ENCODE measurements at regions not wholly inside any gene's neighbourhood (a gene's known extent, or its start where the extent isn't known, plus 50 kb on each side); places are given as distances from the start of the nearest gene placed in this dataset.

DNA sequence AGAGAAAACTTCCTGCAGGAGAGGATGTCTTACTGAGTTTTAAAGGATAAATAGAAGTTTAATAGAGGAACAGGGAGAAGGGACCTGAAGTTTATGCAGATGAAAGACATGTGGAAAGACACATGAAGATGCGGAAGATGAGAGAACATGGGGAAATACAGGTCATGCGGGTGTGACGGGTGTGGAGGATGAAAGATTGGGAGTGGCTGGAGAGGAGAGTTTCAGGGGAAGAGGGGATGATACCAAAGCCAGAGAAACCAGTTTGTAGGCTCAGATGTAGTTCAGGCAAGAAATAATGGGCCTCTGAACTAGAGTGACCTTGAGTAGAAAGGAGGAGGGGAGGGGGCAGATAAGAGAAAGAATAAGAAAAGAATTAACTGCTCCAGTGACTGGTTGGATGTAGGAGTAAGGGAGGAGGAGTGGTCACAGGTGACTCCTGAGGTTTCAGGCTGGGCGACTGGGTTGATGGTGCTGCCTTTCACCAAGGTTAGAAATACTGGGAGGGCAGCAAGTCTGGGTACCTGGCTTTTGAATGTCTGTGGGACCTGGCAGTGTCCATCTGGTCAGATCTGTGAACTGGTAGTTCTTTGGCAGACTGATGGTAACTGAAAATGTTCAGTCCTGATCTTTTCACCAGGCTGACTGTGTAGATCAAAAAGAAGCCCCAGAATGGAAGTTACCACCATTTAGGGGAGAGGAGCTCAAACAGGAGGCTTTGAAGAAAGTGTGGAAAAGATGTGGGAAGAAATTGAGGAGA lies 69.4 kb downstream of the TET3 start:
- no peak for ATAC-seq (ENCODE audit: poor library complexity)
- intact Hi-C loops (cut with DNase I): no loop called here

DNA sequence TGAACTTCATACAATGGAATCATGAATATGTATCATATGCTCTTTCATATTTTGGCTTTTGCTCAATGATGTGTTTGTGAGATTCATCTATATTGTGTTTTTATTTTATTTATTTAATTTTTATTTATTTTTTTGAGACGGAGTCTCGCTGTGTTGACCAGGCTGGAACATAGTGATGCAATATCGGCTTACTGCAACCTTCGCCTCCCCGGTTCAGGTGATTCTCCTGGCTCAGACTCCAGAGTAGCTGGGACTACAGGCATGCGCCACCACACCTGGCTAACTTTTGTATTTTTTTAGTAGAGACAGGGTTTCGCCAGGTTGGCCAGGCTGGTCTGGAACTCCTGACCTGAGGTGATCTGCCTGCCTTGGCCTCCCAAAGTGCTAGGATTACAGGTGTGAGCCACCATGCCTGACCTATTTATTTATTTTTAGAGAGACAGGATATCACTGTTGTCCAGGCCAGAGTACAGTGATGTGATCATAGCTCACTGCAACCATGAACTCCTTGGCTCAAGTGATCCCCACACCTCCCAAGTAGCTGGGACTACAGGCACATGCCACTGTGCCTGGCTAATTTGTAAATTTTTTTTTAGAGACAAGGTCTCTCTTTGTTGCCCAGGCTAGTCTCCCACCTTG lies 74.5 kb downstream of the TET3 start:
- intact Hi-C loops (cut with DNase I): no loop called here
- ATAC-seq (ENCODE audit: poor library complexity) (no peak), DNase-seq (no peak)

More for the DNA sequence above, 69.4 kb downstream of the TET3 start:
- no peak for DNase-seq

DNA sequence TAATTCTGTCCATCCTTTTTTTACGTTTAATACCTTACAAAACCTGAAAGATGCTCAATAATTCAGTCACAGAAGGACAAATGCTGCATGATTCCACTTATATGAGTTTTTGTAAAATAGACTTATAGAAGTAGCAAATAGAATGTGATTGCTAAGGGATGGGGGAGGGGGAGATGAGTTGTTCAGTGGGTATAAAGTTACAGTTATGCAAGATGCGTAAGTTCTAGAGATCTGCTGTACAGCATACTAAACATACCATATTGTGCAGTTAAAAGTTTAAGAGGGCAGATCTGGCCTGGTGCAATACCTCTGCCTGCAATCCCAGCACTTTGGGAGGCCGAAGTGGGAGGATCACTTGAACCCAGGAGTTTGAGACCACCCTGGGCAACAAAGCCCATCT lies 78.8 kb downstream of the TET3 start:
- DNase-seq: no peak
- intact Hi-C loops (cut with DNase I): no loop called here
- no peak for ATAC-seq (ENCODE audit: poor library complexity)

DNA sequence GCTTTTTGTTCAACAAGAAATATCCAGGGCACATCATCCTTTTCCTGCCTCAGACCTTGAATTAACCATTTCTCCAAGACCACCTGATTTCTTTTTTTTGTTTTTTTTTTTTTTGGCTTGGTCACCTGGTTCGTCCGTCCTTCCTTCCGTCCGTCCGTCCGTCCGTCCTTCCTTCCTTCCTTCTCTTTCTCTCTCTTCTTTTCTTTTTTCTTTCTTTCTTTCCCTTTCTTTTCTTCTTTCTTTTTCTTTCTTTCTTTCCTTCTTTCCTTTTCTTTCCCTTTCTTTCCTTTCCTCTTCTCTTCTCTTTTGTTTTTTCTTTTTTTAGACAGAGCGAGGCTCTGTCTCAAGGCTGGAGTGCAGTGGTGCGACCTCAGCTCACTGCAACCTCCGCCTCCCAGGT lies 80.7 kb downstream of the TET3 start:
- ATAC-seq (ENCODE audit: poor library complexity) (no peak), DNase-seq (no peak)
- intact Hi-C loops (cut with DNase I): no loop called here

DNA sequence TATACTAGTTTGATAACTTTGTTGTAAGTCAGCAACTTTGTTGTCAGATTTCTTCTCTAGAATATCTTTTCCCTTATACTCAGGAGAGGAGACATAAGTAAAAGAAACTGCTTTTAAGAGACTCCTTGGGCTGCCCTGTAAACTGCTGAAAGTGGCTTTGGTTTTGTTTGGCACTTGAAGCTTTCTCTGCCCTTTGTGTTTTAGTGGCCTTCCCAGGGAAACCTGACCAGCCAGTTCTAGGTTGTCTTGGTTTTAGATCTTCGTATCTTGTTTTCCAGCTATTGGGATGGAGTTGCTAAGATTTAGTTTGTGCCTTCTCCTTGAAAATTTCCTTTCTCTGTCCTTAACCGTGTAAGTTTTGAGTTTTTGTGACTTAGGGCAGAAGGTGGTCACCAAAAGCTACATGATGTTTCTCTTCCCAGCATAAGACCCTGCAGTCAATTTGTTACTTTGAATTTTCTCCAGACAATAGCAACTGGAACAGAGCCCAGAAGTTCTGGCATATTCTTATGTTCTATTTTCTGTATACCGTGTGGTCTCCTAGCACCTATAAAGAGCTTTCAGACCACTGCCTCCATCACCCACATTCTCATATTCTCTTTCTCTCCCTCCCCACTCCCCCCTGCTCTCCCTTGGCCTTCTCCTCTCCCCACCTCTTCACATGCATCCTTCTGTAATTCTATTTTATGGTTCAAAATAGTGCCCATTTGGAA lies 81.1 kb downstream of the BOLA3 start:
- intact Hi-C loops (cut with DNase I): no loop called here
- peak; percentile 41 for ATAC-seq (ENCODE audit: poor library complexity)

DNA sequence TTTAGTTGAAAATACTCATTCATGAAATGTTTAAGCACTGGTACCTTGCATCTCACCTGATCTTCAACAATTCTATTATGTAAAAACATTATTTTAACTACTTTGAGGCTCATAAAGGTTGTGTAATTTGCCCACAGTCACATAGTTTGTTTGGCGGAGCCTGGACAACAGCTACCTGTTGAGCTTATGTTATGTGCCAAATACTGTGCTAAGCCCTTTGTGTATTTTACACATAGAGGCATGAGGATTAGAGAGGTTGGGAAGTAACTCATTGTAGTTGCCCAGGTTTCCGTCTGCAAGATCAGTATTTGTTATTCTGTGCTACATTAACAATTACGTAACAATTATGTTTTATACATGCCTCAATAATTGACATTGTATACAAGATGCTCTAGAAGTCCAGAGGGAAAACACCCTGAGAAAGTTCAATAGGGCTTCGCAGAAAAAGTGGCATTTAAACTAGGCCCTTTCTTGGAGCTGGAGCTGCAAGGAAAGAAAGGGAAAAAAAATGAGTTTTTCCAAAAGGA lies 80.4 kb downstream of the BOLA3 start:
- intact Hi-C loops (cut with DNase I): no loop called here
- no peak for ATAC-seq (ENCODE audit: poor library complexity)
- DNase-seq: no peak

More for the DNA sequence above, 81.1 kb downstream of the BOLA3 start:
- DNase-seq: no peak

DNA sequence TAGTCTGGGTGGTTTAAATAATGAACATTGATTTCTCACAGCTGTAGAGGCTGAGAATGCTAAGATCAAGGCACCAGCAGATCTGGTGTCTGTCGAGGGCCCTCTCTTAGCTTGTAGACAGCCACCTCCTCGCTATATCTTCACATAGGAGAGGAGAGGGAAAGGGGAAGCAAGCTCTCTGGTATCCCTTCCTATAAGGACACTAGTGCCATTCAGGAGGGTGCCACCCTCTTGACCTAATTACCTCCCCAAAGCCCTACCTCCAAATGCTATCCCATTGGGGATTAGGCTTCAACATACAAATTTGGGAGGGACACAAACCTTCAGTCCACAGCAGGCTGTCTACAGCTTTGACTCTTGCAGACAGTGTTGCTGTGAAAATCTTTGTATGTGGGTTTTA lies 76.7 kb downstream of the BOLA3 start:
- intact Hi-C loops (cut with DNase I): no loop called here
- ATAC-seq (ENCODE audit: poor library complexity) (no peak), DNase-seq (no peak)

DNA sequence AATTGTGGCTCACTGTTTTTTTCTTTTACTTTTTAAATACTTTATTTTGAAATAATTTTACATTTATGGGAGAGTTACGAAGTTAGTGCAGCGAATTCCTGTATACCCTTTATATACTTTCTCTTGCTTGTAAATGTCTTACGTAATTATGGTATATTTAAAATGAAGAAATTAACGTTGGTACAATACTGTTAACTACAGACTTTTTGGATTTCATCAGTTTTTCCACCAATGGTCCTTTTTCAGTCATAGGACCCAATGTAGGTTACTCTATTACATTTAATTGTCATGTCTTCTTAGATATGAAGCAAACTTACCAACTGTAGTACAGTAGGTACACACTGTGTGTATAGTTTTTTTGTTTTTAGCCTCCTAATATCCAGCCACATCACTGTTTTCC lies 76.3 kb downstream of the BOLA3 start:
- no peak for DNase-seq
- intact Hi-C loops (cut with DNase I): no loop called here
- ATAC-seq (ENCODE audit: poor library complexity): no peak

DNA sequence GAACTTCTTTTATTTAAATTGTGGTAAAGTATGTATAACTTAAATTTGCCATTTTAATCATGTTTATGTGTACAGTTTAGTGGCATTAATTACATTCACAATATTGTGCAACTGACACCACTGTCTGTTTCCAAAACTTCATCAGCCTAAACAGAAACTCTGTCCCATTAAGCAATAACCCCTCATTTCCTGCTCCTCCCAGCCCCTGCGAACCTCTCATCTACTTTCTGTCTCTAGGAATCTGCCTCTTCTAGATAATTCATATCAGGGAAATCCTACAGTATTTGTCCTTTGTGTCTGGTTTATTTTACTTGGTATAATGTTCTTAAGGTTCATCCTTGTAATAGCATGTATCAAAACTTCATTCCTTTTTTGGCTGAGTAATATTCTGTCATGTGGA lies 75.1 kb downstream of the BOLA3 start:
- ATAC-seq (ENCODE audit: poor library complexity): no peak
- intact Hi-C loops (cut with DNase I): no loop called here

DNA sequence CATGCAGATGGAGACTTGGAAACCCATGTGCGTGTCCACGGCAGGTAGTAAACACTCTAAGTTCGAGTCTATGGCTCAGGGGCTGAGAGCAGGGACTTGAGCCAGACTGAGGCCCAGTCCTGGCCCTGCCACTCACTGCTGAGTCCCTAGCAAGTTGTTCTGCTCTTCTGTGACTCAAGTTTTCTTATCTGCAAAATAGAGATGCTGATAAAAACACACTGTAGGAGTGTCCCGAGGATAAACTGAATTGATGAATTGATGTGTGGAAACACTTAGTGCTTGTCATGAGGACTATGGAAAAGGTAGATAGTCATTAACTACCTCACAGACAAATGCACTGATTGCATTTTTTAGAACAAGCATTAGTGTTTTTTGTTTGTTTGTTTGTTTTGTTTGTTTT lies 73.2 kb downstream of the BOLA3 start:
- intact Hi-C loops (cut with DNase I): no loop called here
- DNase-seq: no peak
- ATAC-seq (ENCODE audit: poor library complexity): no peak

More for the DNA sequence above, 75.1 kb downstream of the BOLA3 start:
- no peak for DNase-seq

DNA sequence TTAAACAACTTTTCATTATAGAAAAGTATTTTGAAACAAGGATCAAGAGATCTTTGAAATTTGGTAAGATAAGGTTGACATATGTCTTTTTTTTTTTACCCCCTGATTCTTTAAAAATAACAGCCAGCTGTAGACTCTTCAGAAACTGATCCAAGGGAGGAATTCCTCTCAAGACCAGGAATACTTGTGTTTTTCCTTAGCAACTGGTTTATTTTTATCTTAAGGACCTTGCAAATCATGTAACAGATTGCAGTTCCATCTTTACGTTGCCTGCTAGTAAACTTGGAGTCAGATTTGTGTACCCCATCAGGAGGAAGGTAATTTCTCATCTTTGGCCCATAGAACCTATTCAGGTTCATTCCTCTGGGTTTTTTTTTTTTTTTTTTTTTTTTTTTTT lies 71.6 kb downstream of the BOLA3 start:
- DNase-seq: no peak
- no peak for ATAC-seq (ENCODE audit: poor library complexity)
- intact Hi-C loops (cut with DNase I): no loop called here

DNA sequence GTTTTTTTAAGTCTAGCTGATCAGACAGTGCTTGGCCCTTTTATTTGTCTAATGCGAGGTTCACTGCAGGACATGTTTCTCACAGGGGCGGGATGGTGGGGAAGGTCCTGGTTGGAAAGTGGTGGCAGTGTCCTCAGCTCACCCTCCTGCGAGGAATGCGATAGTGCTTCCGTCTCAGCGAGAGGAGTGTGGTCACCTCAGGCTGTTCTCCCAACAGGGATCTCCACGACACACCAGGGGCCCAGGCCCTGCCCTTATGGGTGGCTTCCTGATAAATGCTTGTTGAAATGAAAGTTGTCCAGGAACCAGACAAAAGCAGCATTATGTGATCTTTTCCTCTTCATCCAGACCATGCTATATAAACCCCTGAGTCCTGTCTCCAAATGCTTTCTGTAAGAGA lies 70.1 kb downstream of the BOLA3 start:
- peak; percentile 78 for ATAC-seq (ENCODE audit: poor library complexity)
- DNase-seq: peak; percentile 41
- intact Hi-C loops (cut with DNase I): no loop called here

DNA sequence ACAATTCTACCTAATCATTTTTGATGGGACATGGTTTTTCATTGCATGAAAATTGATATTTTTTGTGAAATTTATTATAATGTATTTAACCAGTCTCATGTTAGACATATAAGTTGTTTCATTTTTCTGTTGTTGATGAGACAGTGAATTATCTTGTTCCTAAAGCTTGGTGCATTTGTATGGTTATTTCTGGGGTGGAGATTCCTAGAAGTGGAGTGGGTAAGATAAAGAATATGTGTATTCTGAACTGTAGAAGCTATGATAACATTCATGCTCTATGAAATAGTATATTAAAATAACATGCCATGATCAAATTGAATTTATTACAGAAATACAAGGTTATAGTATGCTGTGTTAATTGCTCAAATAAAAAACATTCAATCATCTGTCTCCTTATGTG lies 69.2 kb downstream of the BOLA3 start:
- DNase-seq (no peak), ATAC-seq (ENCODE audit: poor library complexity) (no peak)
- intact Hi-C loops (cut with DNase I): no loop called here

DNA sequence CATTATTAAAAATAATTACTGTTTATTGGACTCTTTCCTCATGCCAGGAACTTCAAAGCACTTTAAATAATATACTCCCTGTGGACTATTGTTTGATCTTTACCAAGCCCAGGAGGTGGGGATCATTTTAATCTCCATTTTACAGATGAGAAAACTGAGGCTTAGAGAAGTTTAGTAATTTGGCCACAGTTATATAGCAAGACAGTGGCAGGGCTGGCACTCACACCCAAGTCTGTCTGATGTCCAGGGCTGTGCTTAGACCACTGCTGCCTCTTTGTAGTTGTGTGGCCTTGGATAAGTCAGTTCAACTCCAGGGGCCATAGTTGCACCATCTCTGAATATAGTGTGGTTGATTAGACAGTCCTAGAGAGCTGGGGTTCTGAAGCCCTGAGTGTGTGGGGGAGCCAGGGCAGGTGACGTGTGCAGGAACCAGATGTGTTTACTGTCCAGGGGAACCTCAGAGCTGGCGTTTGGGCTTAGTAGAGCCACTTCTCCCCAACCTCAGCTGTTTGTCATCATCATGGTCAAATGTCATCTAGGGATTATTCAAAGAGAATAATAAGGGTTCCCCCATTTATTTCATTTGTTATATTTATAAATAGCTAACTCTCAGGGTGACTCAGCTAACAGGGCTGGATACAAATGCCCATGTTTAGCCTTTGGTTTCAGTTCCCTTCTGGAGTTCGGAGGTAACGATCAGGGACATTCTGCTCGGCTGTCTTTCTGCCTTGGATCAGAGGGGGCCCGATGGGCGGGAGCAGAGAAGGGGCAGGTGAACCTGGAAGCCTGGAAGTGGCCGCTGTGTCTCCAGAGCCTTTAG lies 68.0 kb downstream of the BOLA3 start:
- DNase-seq (no peak), ATAC-seq (ENCODE audit: poor library complexity) (no peak)
- intact Hi-C loops (cut with DNase I): no loop called here

DNA sequence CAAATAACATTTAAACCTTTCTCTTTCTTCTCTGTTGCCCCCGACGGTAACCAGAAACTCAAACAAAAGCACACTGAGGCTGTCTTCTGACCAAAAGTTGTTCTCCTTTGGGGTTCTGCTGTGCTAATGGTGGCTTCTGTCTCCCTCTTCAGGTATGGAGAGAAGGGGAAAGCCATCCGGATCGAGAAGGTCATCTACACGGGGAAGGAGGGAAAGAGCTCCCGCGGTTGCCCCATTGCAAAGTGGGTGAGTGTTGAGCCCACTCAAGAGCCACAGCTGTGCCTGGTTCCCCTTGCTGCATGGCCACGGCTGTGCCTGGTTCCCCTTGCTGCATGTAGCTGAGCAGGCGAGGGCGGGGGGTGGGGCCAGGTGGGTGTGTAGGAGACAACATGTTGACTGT lies 67.4 kb downstream of the BOLA3 start:
- no peak for DNase-seq
- intact Hi-C loops (cut with DNase I): no loop called here
- no peak for ATAC-seq (ENCODE audit: poor library complexity)

DNA sequence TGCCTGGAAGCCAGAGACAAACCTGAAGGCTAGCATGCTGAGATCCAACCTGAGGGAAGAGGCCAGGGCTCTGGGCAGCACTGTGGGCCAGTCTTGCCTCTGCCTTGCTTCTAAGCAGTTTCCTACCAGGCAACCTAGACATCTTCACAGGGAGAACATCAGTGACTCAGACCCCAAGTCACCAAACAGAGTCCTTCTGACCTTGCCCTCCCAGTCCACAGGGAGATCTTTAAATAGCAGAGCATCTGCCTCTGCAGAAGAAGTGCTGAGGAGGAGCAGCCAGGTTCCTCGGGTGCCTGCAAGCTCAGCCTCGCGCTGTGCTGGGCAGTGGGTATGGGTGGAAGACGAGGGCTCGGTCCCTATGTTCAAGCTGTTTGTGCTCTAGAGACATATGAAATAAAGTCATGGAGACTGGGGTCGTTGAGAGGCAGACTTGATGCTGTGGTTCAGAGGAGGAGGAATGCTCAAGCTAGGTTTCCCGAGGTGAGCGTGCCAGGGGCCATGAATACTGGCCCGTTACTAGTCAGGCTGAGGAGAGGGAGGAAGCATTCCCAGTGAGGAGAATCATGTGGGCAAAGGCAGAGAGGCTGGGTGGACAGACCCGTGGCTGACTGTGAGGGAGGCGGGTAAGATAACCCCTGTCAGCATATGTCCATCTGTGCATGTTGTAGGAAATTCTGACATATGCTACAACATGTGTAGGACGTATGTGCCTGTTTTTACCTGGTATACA lies 66.5 kb downstream of the BOLA3 start:
- no peak for ATAC-seq (ENCODE audit: poor library complexity)

DNA sequence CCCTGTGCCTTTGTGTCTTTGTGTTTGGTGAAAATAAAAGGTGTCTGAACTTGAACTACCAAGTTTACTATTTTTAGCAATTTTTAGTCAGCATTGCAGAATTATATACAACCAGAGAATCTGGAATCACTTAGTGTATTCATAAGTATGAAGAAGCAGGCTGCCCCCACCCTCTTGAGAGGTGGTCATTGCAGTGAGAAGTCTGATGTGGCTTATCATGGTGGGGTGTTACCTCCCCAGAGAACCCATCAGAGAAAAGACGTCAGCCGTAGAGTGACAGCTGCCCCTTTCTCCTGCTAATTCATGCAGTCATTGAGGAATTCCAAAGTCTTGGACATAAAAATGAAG lies 66.0 kb downstream of the BOLA3 start:
- no peak for DNase-seq
- intact Hi-C loops (cut with DNase I): no loop called here
- no peak for ATAC-seq (ENCODE audit: poor library complexity)

More for the DNA sequence above, 66.5 kb downstream of the BOLA3 start:
- intact Hi-C loops (cut with DNase I): no loop called here
- no peak for DNase-seq

DNA sequence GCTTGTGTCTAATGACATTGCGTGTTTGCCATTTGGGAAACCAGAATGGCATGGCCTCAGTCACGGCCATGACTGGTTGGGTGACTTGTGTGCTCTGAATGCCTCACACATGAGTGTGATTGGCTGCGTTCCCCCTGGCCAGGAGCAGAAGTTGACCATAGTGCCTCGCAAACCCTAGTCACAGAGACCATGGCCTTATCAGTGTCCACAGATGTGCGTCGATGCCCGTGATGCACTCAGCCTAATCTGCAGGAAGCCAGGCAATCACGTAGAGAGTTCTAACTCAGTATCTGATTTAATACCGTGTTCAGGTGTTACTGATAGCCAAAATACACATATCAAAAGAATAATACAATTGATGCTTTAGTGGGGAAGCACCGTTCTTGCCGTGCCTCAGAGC lies 64.0 kb downstream of the BOLA3 start:
- ATAC-seq (ENCODE audit: poor library complexity) (no peak), DNase-seq (no peak)
- intact Hi-C loops (cut with DNase I): no loop called here
